Uterus (tissue), 2 donors: ENCODE measurements at regions not wholly inside any gene's neighbourhood (a gene's known extent, or its start where the extent isn't known, plus 50 kb on each side); places are given as distances from the start of the nearest gene placed in this dataset.

Source experiments
- POLR2A ChIP-seq, 2 donors: fragments of 450-650 bp; IDR thresholded peaks; one replicate each; pipeline ENCODE4 v1.6.1; 2016; ENCODE audit warnings: antibody characterized with exemption in 2 of 2, mild to moderate bottlenecking in 1 of 2, moderate library complexity in 1 of 2
- TF ChIP-seq, protein P1 (sequence below), 4 experiments: fragments of 200-600 bp in 2 of 4; fragments of 450-650 bp in 2 of 4; sonication (generic) in 2 of 4; IDR thresholded peaks; one replicate each; pipeline ENCODE4 v1.5.1; 2016 to 2019; ENCODE audit warnings: antibody characterized with exemption in 4 of 4, mild to moderate bottlenecking in 2 of 4, moderate library complexity in 1 of 4

GRCh38 chr9:93820667-93821306 is 134.4 kb downstream of the BARX1 start:
- TF ChIP-seq, protein P1, sequence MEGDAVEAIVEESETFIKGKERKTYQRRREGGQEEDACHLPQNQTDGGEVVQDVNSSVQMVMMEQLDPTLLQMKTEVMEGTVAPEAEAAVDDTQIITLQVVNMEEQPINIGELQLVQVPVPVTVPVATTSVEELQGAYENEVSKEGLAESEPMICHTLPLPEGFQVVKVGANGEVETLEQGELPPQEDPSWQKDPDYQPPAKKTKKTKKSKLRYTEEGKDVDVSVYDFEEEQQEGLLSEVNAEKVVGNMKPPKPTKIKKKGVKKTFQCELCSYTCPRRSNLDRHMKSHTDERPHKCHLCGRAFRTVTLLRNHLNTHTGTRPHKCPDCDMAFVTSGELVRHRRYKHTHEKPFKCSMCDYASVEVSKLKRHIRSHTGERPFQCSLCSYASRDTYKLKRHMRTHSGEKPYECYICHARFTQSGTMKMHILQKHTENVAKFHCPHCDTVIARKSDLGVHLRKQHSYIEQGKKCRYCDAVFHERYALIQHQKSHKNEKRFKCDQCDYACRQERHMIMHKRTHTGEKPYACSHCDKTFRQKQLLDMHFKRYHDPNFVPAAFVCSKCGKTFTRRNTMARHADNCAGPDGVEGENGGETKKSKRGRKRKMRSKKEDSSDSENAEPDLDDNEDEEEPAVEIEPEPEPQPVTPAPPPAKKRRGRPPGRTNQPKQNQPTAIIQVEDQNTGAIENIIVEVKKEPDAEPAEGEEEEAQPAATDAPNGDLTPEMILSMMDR (IDR thresholded peaks at IDR 0.05): no peak
- TF ChIP-seq POLR2A (IDR thresholded peaks at IDR 0.05): no peak
